K562 (cell line): ENCODE measurements at regions not wholly inside any gene's neighbourhood (a gene's known extent, or its start where the extent isn't known, plus 50 kb on each side); places are given as distances from the start of the nearest gene placed in this dataset.

Source experiments
- ATAC-seq: fragments of 200-7000 bp; cut with Tn5 transposase; 3 replicates; pipeline ENCODE4 v1.9.1; 2020; ENCODE audit warnings: moderate library complexity
- BruUV-seq: library from RNA; stranded (reverse); fragments of 400-500 nt; replicated peaks from 2 replicates; lab custom pipeline; 2021; lab: Mats Ljungman, UMichigan
- CTCF ChIA-PET: fragments of 300-600 bp; formaldehyde crosslinking; extraction: SDS; loops from one replicate; lab custom pipeline; 2021; ENCODE audit warnings: low intra/inter-chr PET ratio; lab: Yijun Ruan, JAX
- POLR2A ChIA-PET: fragments of 300-600, 350-650 bp; sonication (Branson Sonifier 250); formaldehyde crosslinking; extraction: SDS; loops from one replicate; lab custom pipeline; 2021; ENCODE audit warnings: antibody characterized with exemption, inconsistent platforms; lab: Yijun Ruan, JAX
- DNase-seq, 4 experiments: peaks; one replicate each; pipeline versions ENCODE4 v3.0.0 to v3.0.0-alpha.2; 2011 to 2018; ENCODE audit warnings: low spot score in 3 of 4, mixed read lengths in 3 of 4; ENCODE audit errors: extremely low read depth in 1 of 4
- FAIRE-seq: peaks from 2 replicates; lab custom pipeline; 2011; peaks lifted over from hg19 to GRCh38; lab: Jason Lieb, UNC
- H2AFZ ChIP-seq: 2 replicates; pipeline ENCODE4 v1.6.0; 2011; ENCODE audit warnings: low read depth, low read length, control low read depth, inconsistent platforms
- H3K27ac ChIP-seq: fragments of 200-600 bp; 3 replicates; pipeline ENCODE4 v1.8.0; 2011; ENCODE audit warnings: low read depth, mild to moderate bottlenecking, control low read depth, inconsistent platforms, low read length, moderate library complexity, mixed read lengths; ENCODE audit errors: extremely low read depth
- H3K27me3 ChIP-seq, 2 experiments: fragments of 300-600 bp in 1 of 2; 2 replicates in 1 of 2; 3 replicates in 1 of 2; pipeline versions ENCODE4 v1.6.0 to v1.8.0; 2011; ENCODE audit warnings: inconsistent platforms in 2 of 2, low read length in 2 of 2, mild to moderate bottlenecking in 1 of 2, mixed read lengths in 1 of 2, moderate library complexity in 1 of 2; ENCODE audit not compliant: control insufficient read depth in 2 of 2, insufficient read depth in 2 of 2
- H3K36me3 ChIP-seq: fragments of 300-600 bp; 3 replicates; pipeline ENCODE4 v1.8.0; 2011; ENCODE audit warnings: mild to moderate bottlenecking, low read length, inconsistent platforms; ENCODE audit not compliant: control insufficient read depth, insufficient read depth
- H3K4me1 ChIP-seq, 2 experiments: fragments of 200-600 bp in 1 of 2; replicated peaks in 1 of 2; 2 replicates in 1 of 2; 3 replicates in 1 of 2; pipeline versions ENCODE4 v1.5.1 to v1.8.0; 2011; ENCODE audit warnings: inconsistent platforms in 2 of 2, low read length in 2 of 2, mild to moderate bottlenecking in 1 of 2, mixed read lengths in 1 of 2, moderate library complexity in 1 of 2; ENCODE audit not compliant: control insufficient read depth in 2 of 2, insufficient read depth in 2 of 2
- H3K4me2 ChIP-seq: 2 replicates; pipeline ENCODE4 v1.6.1; 2011; ENCODE audit warnings: low read length, control low read depth, inconsistent platforms, mixed read lengths; ENCODE audit not compliant: insufficient read depth
- H3K4me3 ChIP-seq: fragments of 200-600 bp; sonication (generic), shearing (Covaris generic); 2 replicates; pipeline ENCODE4 v1.5.1; 2016; ENCODE audit warnings: control low read depth, inconsistent platforms
- H3K79me2 ChIP-seq: fragments of 200-600 bp; 3 replicates; pipeline ENCODE4 v1.8.0; 2011; ENCODE audit warnings: low read length, inconsistent platforms; ENCODE audit not compliant: control insufficient read depth, insufficient read depth
- H3K9ac ChIP-seq, 2 experiments: 2 replicates each; pipeline versions ENCODE4 v1.6.0 to v1.6.1; 2011; ENCODE audit warnings: low read depth in 2 of 2, low read length in 2 of 2, control low read depth in 1 of 2, inconsistent platforms in 1 of 2, mild to moderate bottlenecking in 1 of 2, mixed read lengths in 1 of 2; ENCODE audit not compliant: insufficient read depth in 1 of 2
- H3K9me1 ChIP-seq: one replicate; pipeline ENCODE4 v1.6.0; 2011; ENCODE audit warnings: inconsistent platforms, mild to moderate bottlenecking, low read length, moderate library complexity; ENCODE audit not compliant: control insufficient read depth, insufficient read depth
- H3K9me3 ChIP-seq: replicated peaks from 2 replicates; pipeline ENCODE4 v1.5.1; 2011; ENCODE audit warnings: low read depth, low read length, inconsistent platforms; ENCODE audit not compliant: control insufficient read depth, insufficient read depth
- H4K20me1 ChIP-seq: replicated peaks from 2 replicates; pipeline ENCODE4 v1.6.1; 2011; ENCODE audit warnings: low read length, inconsistent platforms, mixed read lengths; ENCODE audit not compliant: control insufficient read depth, insufficient read depth
- E2F5 ChIP-seq: sonication (generic); formaldehyde crosslinking; IDR thresholded peaks from 2 replicates; pipeline ENCODE4 v1.8.0; 2022; ENCODE audit warnings: mild to moderate bottlenecking, missing genetic modification reagents
- ETS1 ChIP-seq: conservative IDR thresholded peaks from 2 replicates; pipeline ENCODE4 v1.6.1; 2011; ENCODE audit warnings: low read depth, mild to moderate bottlenecking, low read length; ENCODE audit not compliant: control insufficient read depth
- NFATC3 ChIP-seq: fragments of 450-650 bp; IDR thresholded peaks from 2 replicates; pipeline ENCODE4 v1.6.1; 2017; ENCODE audit warnings: mild to moderate bottlenecking
- PREB ChIP-seq: sonication (generic); formaldehyde crosslinking; IDR thresholded peaks from 2 replicates; pipeline ENCODE4 v1.8.1; 2023; ENCODE audit warnings: mild to moderate bottlenecking, missing genetic modification reagents
- SMARCC2 ChIP-seq: fragments of 450-650 bp; IDR thresholded peaks from 2 replicates; pipeline ENCODE4 v1.6.1; 2017; ENCODE audit warnings: antibody characterized with exemption, moderate library complexity, mild to moderate bottlenecking, low read depth
- ZNF282 ChIP-seq: sonication (generic); formaldehyde crosslinking; IDR thresholded peaks from 2 replicates; pipeline ENCODE4 v1.8.1; 2023; ENCODE audit warnings: missing genetic modification reagents
- ZNF707 ChIP-seq: fragments of 250-450 bp; sonication (Bioruptor Pico); conservative IDR thresholded peaks from 2 replicates; pipeline ENCODE4 v1.8.0; 2022; ENCODE audit warnings: inconsistent platforms, mild to moderate bottlenecking, moderate library complexity
- WGBS: fragments of 100-300 bp; shearing (Covaris generic); methylation state at CpG from one replicate; pipeline ENCODE4 v1.1.6; 2016; ENCODE audit warnings: low coverage, mixed read lengths; ENCODE audit not compliant: insufficient coverage; ENCODE audit errors: missing lambda C conversion rate; 5-methylcytosine and 5-hydroxymethylcytosine counted together
- in situ Hi-C: fragments of 300-500 bp; cut with MboI; formaldehyde crosslinking; loops from 4 replicates; pipeline ENCODE4 v1.15.0; 2018; ENCODE audit warnings: inconsistent platforms, mixed read lengths
- intact Hi-C: fragments of 100-400 bp; cut with micrococcal nuclease; formaldehyde crosslinking; loops from 2 replicates; pipeline ENCODE4 v1.14.2; 2022

GRCh38 chr11:112724496-112724790 is 236.8 kb upstream of the NCAM1 start:
- FAIRE-seq (no peak), DNase-seq (no peak), ATAC-seq (no peak)
- CTCF ChIA-PET: no interaction called here
- Histone ChIP-seq H3K9me1 (no peaks in the 10 kb centered on the region), H3K4me1 (no peaks in the 10 kb centered on the region), H3K36me3 (no peaks in the 10 kb centered on the region), H3K9me3 (no peaks in the 10 kb centered on the region), H2AFZ (no peak overlapping the region), H4K20me1 (no peaks in the 10 kb centered on the region), H3K27me3 (no peaks in the 10 kb centered on the region; a peak in 1 of 5 replicates), H3K4me3 (no peak overlapping the region), H3K9ac (no peak overlapping the region), H3K79me2 (no peaks in the 10 kb centered on the region), H3K27ac (no peak overlapping the region), H3K4me2 (no peak overlapping the region)
- POLR2A ChIA-PET: no interaction called here
- 0% methylated on average over 3 of the region's 4 CpGs for WGBS
- intact Hi-C loops (no loop called here), in situ Hi-C loops (no loop called here)
- TF ChIP-seq E2F5 (CRISPR knock-in tag): no peak
- TF ChIP-seq SMARCC2: no peak
- no peak for TF ChIP-seq ZNF282 (CRISPR knock-in tag)
- no peak for TF ChIP-seq NFATC3
- TF ChIP-seq ETS1: no peak
- no peak for TF ChIP-seq ZNF707 (CRISPR knock-in tag)
- TF ChIP-seq PREB (CRISPR knock-in tag): no peak
- no TSS peak for BruUV-seq
